Endothelial cell of umbilical vein (primary cell): ENCODE measurements at regions not wholly inside any gene's neighbourhood (a gene's known extent, or its start where the extent isn't known, plus 50 kb on each side); places are given as distances from the start of the nearest gene placed in this dataset.

ENCODE experiments used
- BruUV-seq: library from RNA; stranded (reverse); fragments of 400-500 nt; replicated peaks from 2 replicates; lab custom pipeline; 2021; lab: Mats Ljungman, UMichigan
- CTCF ChIA-PET: fragments of 300-600, 350-600 bp; sonication (Branson Sonifier 250); formaldehyde crosslinking; loops from one replicate; lab custom pipeline; 2021; ENCODE audit warnings: antibody characterized with exemption, inconsistent platforms; lab: Charles Lee
- POLR2A ChIA-PET: fragments of 300-600, 350-600 bp; sonication (Branson Sonifier 250); formaldehyde crosslinking; loops from one replicate; lab custom pipeline; 2021; ENCODE audit warnings: antibody characterized with exemption, inconsistent platforms; lab: Charles Lee
- DNase-seq: peaks from one replicate; pipeline ENCODE4 v3.0.0-alpha.2; 2011; ENCODE audit warnings: low read depth, low spot score
- FAIRE-seq: peaks from 2 replicates; lab custom pipeline; 2011; peaks lifted over from hg19 to GRCh38; lab: Jason Lieb, UNC
- H2AFZ ChIP-seq: 2 replicates; pipeline ENCODE4 v1.6.0; 2012; ENCODE audit warnings: low read depth, low read length, control low read depth, inconsistent platforms
- H3K27ac ChIP-seq: 2 replicates; pipeline ENCODE4 v1.5.1; 2011; ENCODE audit warnings: low read depth, mild to moderate bottlenecking, control low read depth, low read length, moderate library complexity; ENCODE audit not compliant: insufficient read depth
- H3K27me3 ChIP-seq, 2 experiments: 2 replicates each; pipeline versions ENCODE4 v1.6.0 to v1.6.1; 2011; ENCODE audit warnings: low read length in 2 of 2, mixed read lengths in 1 of 2; ENCODE audit not compliant: control insufficient read depth in 2 of 2, insufficient read depth in 2 of 2
- H3K36me3 ChIP-seq, 2 experiments: 2 replicates in 1 of 2; 3 replicates in 1 of 2; pipeline ENCODE4 v1.5.1; 2011; ENCODE audit warnings: low read length in 2 of 2, mild to moderate bottlenecking in 1 of 2, moderate library complexity in 1 of 2; ENCODE audit not compliant: control insufficient read depth in 2 of 2, insufficient read depth in 2 of 2; ENCODE audit errors: extremely low read depth in 1 of 2
- H3K4me1 ChIP-seq: 3 replicates; pipeline ENCODE4 v1.5.1; 2011; ENCODE audit warnings: mild to moderate bottlenecking, low read length; ENCODE audit not compliant: control insufficient read depth, insufficient read depth; ENCODE audit errors: extremely low read depth
- H3K4me2 ChIP-seq: 2 replicates; pipeline ENCODE4 v1.6.1; 2011; ENCODE audit warnings: low read length, control low read depth, mixed read lengths; ENCODE audit not compliant: insufficient read depth
- H3K4me3 ChIP-seq, 3 experiments: fragments of 200-600 bp in 1 of 3; sonication (generic), shearing (Covaris generic) in 1 of 3; replicated peaks in 1 of 3; 2 replicates each; pipeline ENCODE4 v1.5.1; 2011 to 2016; ENCODE audit warnings: control low read depth in 3 of 3, low read length in 3 of 3, mild to moderate bottlenecking in 2 of 3, inconsistent platforms in 1 of 3, low read depth in 1 of 3, moderate library complexity in 1 of 3; ENCODE audit not compliant: insufficient read depth in 1 of 3
- H3K79me2 ChIP-seq: 2 replicates; pipeline ENCODE4 v1.6.0; 2012; ENCODE audit warnings: low read length, inconsistent platforms; ENCODE audit not compliant: control insufficient read depth, insufficient read depth
- H3K9ac ChIP-seq: replicated peaks from 2 replicates; pipeline ENCODE3; 2011; ENCODE audit warnings: low read length, control low read depth; ENCODE audit not compliant: insufficient read depth; ENCODE audit errors: extremely low read depth
- H3K9me1 ChIP-seq: replicated peaks from 3 replicates; pipeline ENCODE4 v1.6.0; 2011; ENCODE audit warnings: mild to moderate bottlenecking, low read length; ENCODE audit not compliant: control insufficient read depth, insufficient read depth; ENCODE audit errors: extremely low read depth
- H3K9me3 ChIP-seq: replicated peaks from 2 replicates; pipeline ENCODE4 v1.5.1; 2012; ENCODE audit warnings: low read length, inconsistent platforms; ENCODE audit not compliant: control insufficient read depth, insufficient read depth
- H4K20me1 ChIP-seq: replicated peaks from 2 replicates; pipeline ENCODE3; 2011; ENCODE audit warnings: mild to moderate bottlenecking, low read length; ENCODE audit not compliant: control insufficient read depth, insufficient read depth; ENCODE audit errors: extremely low read depth
- CTCF ChIP-seq, 2 donors: IDR thresholded peaks; 1 replicate in 1 of 2; 2 replicates in 1 of 2; pipeline ENCODE4 v1.5.1; 2011; ENCODE audit warnings: low read length in 2 of 2, mild to moderate bottlenecking in 2 of 2, moderate library complexity in 2 of 2, control low read depth in 1 of 2, inconsistent platforms in 1 of 2, low read depth in 1 of 2; ENCODE audit not compliant: insufficient read depth in 1 of 2; ENCODE audit errors: extremely low read depth in 1 of 2
- EZH2 ChIP-seq: IDR thresholded peaks from 2 replicates; pipeline ENCODE4 v1.6.1; 2012; ENCODE audit warnings: borderline replicate concordance, low read depth, mild to moderate bottlenecking, moderate library complexity, low read length, inconsistent platforms; ENCODE audit not compliant: severe bottlenecking
- FOS ChIP-seq: IDR thresholded peaks from 2 replicates; pipeline ENCODE4 v1.6.1; 2011; ENCODE audit warnings: mild to moderate bottlenecking, low read length, moderate library complexity, borderline replicate concordance; ENCODE audit not compliant: insufficient read depth
- GATA2 ChIP-seq: IDR thresholded peaks from 2 replicates; pipeline ENCODE4 v1.7.0; 2011; ENCODE audit warnings: low read depth, mild to moderate bottlenecking, moderate library complexity, mixed read lengths, low read length; ENCODE audit not compliant: insufficient read length, insufficient read depth
- JUN ChIP-seq: IDR thresholded peaks from 2 replicates; pipeline ENCODE4 v1.6.1; 2011; ENCODE audit warnings: borderline replicate concordance, low read depth; ENCODE audit not compliant: insufficient read length, insufficient read depth
- MAX ChIP-seq: IDR thresholded peaks from 2 replicates; pipeline ENCODE4 v1.6.1; 2011; ENCODE audit not compliant: insufficient read depth, insufficient read length
- POLR2A ChIP-seq: IDR thresholded peaks from 2 replicates; pipeline ENCODE4 v1.6.1; 2012; ENCODE audit warnings: low read depth, mild to moderate bottlenecking, control low read depth, low read length
- POLR2AphosphoS5 ChIP-seq: IDR thresholded peaks from 2 replicates; pipeline ENCODE4 v1.6.1; 2012; ENCODE audit warnings: low read depth, mild to moderate bottlenecking, control low read depth, low read length, moderate library complexity; ENCODE audit not compliant: insufficient read depth
- dilution Hi-C: fragments of 300-500 bp; cut with MboI; formaldehyde crosslinking; loops from one replicate; pipeline ENCODE4 v1.15.0; 2019; ENCODE audit warnings: low sequenced_read_pairs; ENCODE audit not compliant: extremely low pct_ligation_motif_present
- intact Hi-C: fragments of 100-400 bp; cut with micrococcal nuclease; formaldehyde crosslinking; loops from one replicate; pipeline ENCODE4 v1.10.0; 2022

- Histone ChIP-seq H3K9ac (no peak overlapping the region), H3K9me1 (no peaks in the 10 kb centered on the region), H3K4me2 (no peak overlapping the region), H3K27me3 (peaks cover 8% of the 10 kb centered on the region in 2 experiments), H3K4me1 (peaks cover 3% of the 10 kb centered on the region), H3K79me2 (no peaks in the 10 kb centered on the region), H3K27ac (no peak overlapping the region), H3K36me3 (no peaks in the 10 kb centered on the region), H2AFZ (no peak overlapping the region), H4K20me1 (no peaks in the 10 kb centered on the region), H3K9me3 (no peaks in the 10 kb centered on the region), H3K4me3 (no peak overlapping the region)
- no peak for DNase-seq
- TF ChIP-seq POLR2A (no peak), EZH2 (no peak), MAX (no peak), JUN (no peak), POLR2AphosphoS5 (no peak), GATA2 (no peak), FOS (no peak), CTCF (IDR thresholded peaks at IDR 0.05; ENCODE audit: extremely low read depth in 1 of 2, insufficient read depth in 1 of 2, low read depth in 1 of 2, low read length in 2 of 2) (no peak)
- ChIA-PET POLR2A (no interaction called here), CTCF (no interaction called here)
- intact Hi-C loops (no loop called here), dilution Hi-C loops (no loop called here)
- FAIRE-seq, result no peak
- BruUV-seq, result no TSS peak
Measured at GRCh38 chr11:121717296-121717695, 264.5 kb upstream of the SORL1-AS1 start.
